Mucosa of descending colon (tissue), 3 donors: ENCODE measurements at regions not wholly inside any gene's neighbourhood (a gene's known extent, or its start where the extent isn't known, plus 50 kb on each side); places are given as distances from the start of the nearest gene placed in this dataset.

ENCODE experiments used
- ATAC-seq: fragments of 200-7000 bp; cut with Tn5 transposase; one replicate; pipeline ENCODE4 v1.9.1; 2020; ENCODE audit warnings: mild to moderate bottlenecking, moderate library complexity
- DNase-seq, 3 donors: peaks; one replicate each; pipeline ENCODE4 v3.0.0-alpha.2; 2020
- H3K36me3 ChIP-seq: fragments of 200-600 bp; one replicate; pipeline ENCODE4 v1.8.0; 2021; ENCODE audit warnings: low read depth, mild to moderate bottlenecking
- H3K4me1 ChIP-seq: fragments of 200-600 bp; one replicate; pipeline ENCODE4 v1.8.0; 2021; ENCODE audit warnings: low read depth, mild to moderate bottlenecking
- H3K4me3 ChIP-seq: fragments of 200-600 bp; one replicate; pipeline ENCODE4 v1.8.0; 2021; ENCODE audit warnings: mild to moderate bottlenecking
- H3K9me3 ChIP-seq: fragments of 200-600 bp; one replicate; pipeline ENCODE4 v1.8.0; 2021; ENCODE audit warnings: mild to moderate bottlenecking
- intact Hi-C, 2 donors: fragments of 100-400 bp; cut with DNase I in 1 of 2; cut with micrococcal nuclease in 1 of 2; formaldehyde crosslinking; loops; one replicate each; pipeline versions ENCODE4 v1.11.0 to v1.11.1; 2022; cut with DNase I, micrococcal nuclease
- TF ChIP-seq, protein P1 (sequence below): fragments of 200-600 bp; IDR thresholded peaks from one replicate; pipeline ENCODE4 v1.8.0; 2022; ENCODE audit warnings: antibody characterized with exemption, mild to moderate bottlenecking
- donor health status: DM: no; HTN: no; CAD: no; lungs with moderate emphysema.
- donor health status: DM: no; HTN: no; CAD: no.
- donor health status: DM: no; HTN: yes; CAD: no.

DNA sequence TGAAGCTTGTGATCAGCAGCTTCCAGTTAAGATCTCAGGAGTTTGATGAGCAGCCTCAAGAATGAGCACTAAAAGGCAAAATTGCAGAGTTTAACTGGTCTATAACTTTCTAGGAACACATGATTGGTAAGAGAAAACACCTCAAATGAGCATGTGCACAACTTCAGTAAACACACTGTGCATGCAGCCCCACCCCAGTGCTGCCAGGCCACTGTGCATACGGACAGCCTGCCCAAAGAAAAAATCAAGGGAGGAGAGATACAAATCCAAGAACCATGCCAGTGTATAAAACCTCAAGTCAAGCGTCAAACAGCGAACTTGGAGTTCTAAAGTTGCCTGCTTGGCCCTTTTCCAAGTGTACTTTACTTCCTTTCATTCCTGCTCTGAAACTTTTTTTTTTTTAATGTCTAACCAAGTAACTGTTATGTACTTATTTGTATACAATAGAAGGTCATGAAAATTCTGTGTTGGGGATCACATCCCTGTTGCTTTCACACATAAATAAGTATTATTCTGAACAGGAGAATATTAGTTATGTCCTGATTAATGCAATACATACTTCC lies 125.6 kb upstream of the TSLP start:
- TF ChIP-seq, protein P1, sequence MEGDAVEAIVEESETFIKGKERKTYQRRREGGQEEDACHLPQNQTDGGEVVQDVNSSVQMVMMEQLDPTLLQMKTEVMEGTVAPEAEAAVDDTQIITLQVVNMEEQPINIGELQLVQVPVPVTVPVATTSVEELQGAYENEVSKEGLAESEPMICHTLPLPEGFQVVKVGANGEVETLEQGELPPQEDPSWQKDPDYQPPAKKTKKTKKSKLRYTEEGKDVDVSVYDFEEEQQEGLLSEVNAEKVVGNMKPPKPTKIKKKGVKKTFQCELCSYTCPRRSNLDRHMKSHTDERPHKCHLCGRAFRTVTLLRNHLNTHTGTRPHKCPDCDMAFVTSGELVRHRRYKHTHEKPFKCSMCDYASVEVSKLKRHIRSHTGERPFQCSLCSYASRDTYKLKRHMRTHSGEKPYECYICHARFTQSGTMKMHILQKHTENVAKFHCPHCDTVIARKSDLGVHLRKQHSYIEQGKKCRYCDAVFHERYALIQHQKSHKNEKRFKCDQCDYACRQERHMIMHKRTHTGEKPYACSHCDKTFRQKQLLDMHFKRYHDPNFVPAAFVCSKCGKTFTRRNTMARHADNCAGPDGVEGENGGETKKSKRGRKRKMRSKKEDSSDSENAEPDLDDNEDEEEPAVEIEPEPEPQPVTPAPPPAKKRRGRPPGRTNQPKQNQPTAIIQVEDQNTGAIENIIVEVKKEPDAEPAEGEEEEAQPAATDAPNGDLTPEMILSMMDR = no peak
- Histone ChIP-seq H3K4me3 (no peak overlapping the region), H3K36me3 (no peaks in the 10 kb centered on the region), H3K4me1 (no peaks in the 10 kb centered on the region), H3K9me3 (no peaks in the 10 kb centered on the region)
- ATAC-seq (no peak), DNase-seq (no peak)
- intact Hi-C loops = no loop called here

DNA sequence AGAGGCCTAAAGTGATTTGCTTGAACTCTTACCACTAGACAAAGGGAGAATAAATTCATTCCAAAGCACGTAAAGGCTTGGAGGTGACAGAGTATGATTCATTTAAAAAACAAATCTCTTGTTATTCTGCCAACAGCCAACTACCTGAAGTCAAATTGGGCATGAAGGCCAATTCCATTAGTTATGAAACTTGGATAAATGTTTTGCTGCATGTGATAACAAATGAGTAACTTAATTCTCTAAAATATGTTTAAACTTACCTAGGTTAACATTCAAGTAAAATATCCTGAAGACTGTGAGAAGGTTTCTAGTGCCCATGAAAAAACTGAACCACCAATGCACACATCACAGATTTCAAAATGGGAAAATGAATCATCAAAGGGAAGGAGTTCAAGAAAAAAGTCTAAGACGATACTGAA lies 120.1 kb upstream of the TSLP start:
- no peaks in the 10 kb centered on the region for H3K36me3 ChIP-seq
- no peaks in the 10 kb centered on the region for H3K4me1 ChIP-seq
- no peak overlapping the region for H3K4me3 ChIP-seq
- TF ChIP-seq, protein P1 = no peak
- ATAC-seq = no peak
- intact Hi-C loops = no loop called here
- DNase-seq = no peak
- no peaks in the 10 kb centered on the region for H3K9me3 ChIP-seq

DNA sequence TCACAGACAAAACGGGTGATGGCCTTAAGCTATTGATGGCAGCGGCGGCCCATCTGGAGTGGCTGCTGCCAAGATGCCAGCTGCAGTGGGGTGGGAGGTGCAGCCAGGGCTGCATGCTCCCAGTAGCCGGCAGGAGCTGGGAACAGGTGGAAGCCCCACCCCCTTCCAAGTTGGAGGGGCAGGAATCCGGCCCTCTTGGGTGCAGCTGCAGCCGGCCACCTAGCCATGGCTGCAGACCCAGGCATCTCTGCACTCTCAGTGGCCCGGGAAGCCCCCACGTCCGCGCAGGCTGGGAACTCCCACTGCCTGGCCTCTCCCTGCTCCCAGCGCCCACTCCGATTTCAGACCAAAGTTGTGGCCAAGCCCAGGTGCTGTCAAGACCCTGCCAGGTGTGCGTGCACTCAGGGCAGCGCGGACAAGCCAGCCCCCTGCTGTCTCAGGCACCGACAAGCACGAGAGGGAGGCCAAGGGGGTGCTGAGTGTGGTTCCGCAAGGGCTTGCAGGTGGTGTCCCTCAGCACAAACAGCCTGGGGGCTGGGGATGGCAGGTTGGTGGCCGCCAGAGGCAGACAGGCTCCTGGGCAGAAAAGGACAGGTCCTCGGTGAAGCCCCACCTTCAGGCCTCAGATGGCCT lies 115.1 kb upstream of the TSLP start:
- H3K9me3 ChIP-seq = no peaks in the 10 kb centered on the region
- H3K4me1 ChIP-seq = no peaks in the 10 kb centered on the region
- no peaks in the 10 kb centered on the region for H3K36me3 ChIP-seq
- intact Hi-C loops = no loop called here
- peak in 1 of 3 donors; percentile 27 for DNase-seq
- TF ChIP-seq, protein P1 = no peak
- no peak overlapping the region for H3K4me3 ChIP-seq
- no peak for ATAC-seq

DNA sequence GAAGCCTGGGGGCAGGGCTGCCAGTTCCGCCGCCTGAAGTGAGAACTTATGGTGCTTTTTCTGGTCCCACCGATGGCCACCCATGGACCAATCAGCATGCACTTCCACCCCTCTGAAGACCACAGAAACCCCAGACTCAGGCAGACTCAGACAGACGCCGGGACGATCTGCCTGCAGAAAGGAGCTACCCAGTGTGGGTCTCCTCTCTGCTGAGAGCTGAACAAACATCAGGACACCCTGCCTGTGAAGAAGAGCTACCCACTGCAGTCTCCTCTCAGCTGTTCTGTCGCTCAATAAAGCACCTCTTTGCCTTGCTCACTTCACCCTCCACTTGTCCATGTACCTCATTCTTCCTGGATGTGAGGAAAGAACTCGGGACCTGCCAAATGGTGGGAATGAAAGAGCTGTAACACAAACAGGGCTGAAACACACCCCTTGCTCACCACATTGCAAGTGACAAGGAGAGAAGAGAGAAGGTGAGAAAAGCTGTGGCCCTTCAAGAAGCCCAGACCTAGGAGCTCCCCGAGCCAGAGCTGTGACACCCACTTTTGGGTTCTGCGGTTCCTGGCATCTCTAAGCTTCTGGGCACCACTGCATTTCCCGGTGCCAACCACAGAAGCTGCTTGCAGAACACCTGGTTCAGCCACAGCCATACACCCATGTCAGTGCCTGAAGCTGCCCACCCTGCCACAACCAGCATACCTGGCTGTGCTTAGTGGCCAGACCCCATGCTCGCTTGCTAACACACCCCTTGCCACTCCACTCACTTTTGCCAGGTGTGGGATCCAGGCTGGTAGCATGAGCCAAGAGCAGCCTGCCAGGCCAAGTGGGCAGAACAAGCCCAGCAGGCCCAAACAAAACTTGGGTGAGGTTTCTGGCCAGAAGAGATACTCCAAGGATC lies 114.3 kb upstream of the TSLP start:
- H3K4me1 ChIP-seq = no peaks in the 10 kb centered on the region
- no peak overlapping the region for H3K4me3 ChIP-seq
- TF ChIP-seq, protein P1 = no peak
- intact Hi-C loops = no loop called here
- ATAC-seq (no peak), DNase-seq (peak in 1 of 3 donors; percentile 39)
- H3K9me3 ChIP-seq = no peaks in the 10 kb centered on the region
- H3K36me3 ChIP-seq = no peaks in the 10 kb centered on the region

DNA sequence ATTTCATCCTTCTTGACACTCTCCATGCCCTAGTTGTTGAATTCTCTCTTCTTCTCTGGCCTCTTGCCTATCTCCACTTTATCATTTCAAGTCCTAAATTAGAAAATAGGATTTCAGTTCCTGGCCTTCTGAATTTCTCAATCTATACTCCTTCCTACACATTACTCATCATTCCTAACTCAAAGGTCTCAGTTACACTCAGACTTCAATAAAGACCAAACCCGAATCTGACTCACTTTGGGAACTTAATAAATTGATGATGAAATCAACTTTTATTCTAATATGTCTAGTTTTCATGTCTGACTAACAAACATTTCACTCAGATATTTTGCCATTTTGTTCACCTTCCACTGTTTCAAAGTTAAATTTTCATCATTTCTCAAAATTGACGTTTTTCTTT lies 113.6 kb upstream of the TSLP start:
- Histone ChIP-seq H3K9me3 (no peaks in the 10 kb centered on the region), H3K4me1 (no peaks in the 10 kb centered on the region), H3K36me3 (no peaks in the 10 kb centered on the region), H3K4me3 (no peak overlapping the region)
- no peak for ATAC-seq
- TF ChIP-seq, protein P1 = no peak
- intact Hi-C loops = no loop called here
- no peak for DNase-seq
